GM13977 (cell line): ENCODE measurements at regions not wholly inside any gene's neighbourhood (a gene's known extent, or its start where the extent isn't known, plus 50 kb on each side); places are given as distances from the start of the nearest gene placed in this dataset.

Experiments
- DNase-seq: peaks from one replicate; pipeline ENCODE4 v3.0.0; 2012; ENCODE audit warnings: low spot score
- CTCF ChIP-seq: IDR thresholded peaks from 2 replicates; pipeline ENCODE4 v1.5.1; 2012; ENCODE audit warnings: mild to moderate bottlenecking, control low read depth; ENCODE audit not compliant: insufficient read depth; ENCODE audit errors: extremely low read depth, missing control alignments
- in situ Hi-C: fragments of 300-500 bp; cut with MboI; formaldehyde crosslinking; loops from one replicate; pipeline ENCODE4 v1.12.0; 2022; ENCODE audit warnings: low sequenced_read_pairs, low pct_unique_long_range_greater_than_20kb, mixed read lengths, inconsistent platforms; ENCODE audit not compliant: unreplicated experiment

- in situ Hi-C loops = no loop called here
- no peak for TF ChIP-seq CTCF
- no peak for DNase-seq
These were observed 1508.1 kb downstream of the TECRL start for GRCh38 chr4:62901101-62901500.

GRCh38 chr4:62899646-62900364 lies 1509.4 kb downstream of the TECRL start:
- in situ Hi-C loops = no loop called here
- no peak for TF ChIP-seq CTCF
- DNase-seq = no peak

- DNase-seq = no peak
- no peak for TF ChIP-seq CTCF
- in situ Hi-C loops = no loop called here
These were observed 1511.1 kb downstream of the TECRL start for GRCh38 chr4:62898115-62898514.

- DNase-seq = no peak
- in situ Hi-C loops = no loop called here
- no peak for TF ChIP-seq CTCF
These were observed 1512.5 kb downstream of the TECRL start for GRCh38 chr4:62896721-62897120.

- in situ Hi-C loops = no loop called here
- no peak for DNase-seq
- TF ChIP-seq CTCF = no peak
These were observed 1527.3 kb downstream of the TECRL start for GRCh38 chr4:62881901-62882300.

GRCh38 chr4:62881210-62881609 lies 1528.0 kb downstream of the TECRL start:
- in situ Hi-C loops = no loop called here
- no peak for DNase-seq
- no peak for TF ChIP-seq CTCF
